ENCODE measurements at regions not wholly inside any gene's neighbourhood (a gene's known extent, or its start where the extent isn't known, plus 50 kb on each side); places are given as distances from the start of the nearest gene placed in this dataset.

DNA sequence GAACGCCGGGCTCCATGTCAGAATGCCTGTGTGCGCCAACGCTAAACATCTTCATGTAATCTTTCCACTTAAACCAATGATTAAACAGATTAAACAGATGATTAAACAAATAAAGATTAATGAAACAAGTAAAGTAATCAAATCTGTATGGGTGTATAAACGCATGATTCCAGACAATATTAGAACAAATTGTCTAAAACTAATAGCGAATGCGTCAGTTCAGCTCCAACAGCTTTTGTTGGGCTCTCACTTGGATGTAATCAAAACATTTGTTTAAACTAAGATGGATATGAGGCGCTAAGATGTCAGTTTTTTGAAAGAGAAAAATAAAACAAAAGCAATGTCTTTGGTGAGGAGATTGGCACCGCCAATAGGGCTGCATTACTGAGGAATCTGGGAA lies 299.1 kb upstream of the TLE3 start:
- in situ Hi-C loops (cut with MboI), result no loop called here
- ChIA-PET CTCF (no interaction called here), SMC1A (ENCODE audit: uncharacterized antibody, unreplicated experiment) (no interaction called here), POLR2A (no interaction called here), RAD21 (ENCODE audit: unreplicated experiment) (no interaction called here)
- TF ChIP-seq SREBF2 (IDR thresholded peaks at IDR 0.05; ENCODE audit: low read length) (no peak), POLR2AphosphoS2 (IDR thresholded peaks at IDR 0.05; ENCODE audit: low read depth, low read length) (no peak)
- TF ChIP-seq, protein P1, sequence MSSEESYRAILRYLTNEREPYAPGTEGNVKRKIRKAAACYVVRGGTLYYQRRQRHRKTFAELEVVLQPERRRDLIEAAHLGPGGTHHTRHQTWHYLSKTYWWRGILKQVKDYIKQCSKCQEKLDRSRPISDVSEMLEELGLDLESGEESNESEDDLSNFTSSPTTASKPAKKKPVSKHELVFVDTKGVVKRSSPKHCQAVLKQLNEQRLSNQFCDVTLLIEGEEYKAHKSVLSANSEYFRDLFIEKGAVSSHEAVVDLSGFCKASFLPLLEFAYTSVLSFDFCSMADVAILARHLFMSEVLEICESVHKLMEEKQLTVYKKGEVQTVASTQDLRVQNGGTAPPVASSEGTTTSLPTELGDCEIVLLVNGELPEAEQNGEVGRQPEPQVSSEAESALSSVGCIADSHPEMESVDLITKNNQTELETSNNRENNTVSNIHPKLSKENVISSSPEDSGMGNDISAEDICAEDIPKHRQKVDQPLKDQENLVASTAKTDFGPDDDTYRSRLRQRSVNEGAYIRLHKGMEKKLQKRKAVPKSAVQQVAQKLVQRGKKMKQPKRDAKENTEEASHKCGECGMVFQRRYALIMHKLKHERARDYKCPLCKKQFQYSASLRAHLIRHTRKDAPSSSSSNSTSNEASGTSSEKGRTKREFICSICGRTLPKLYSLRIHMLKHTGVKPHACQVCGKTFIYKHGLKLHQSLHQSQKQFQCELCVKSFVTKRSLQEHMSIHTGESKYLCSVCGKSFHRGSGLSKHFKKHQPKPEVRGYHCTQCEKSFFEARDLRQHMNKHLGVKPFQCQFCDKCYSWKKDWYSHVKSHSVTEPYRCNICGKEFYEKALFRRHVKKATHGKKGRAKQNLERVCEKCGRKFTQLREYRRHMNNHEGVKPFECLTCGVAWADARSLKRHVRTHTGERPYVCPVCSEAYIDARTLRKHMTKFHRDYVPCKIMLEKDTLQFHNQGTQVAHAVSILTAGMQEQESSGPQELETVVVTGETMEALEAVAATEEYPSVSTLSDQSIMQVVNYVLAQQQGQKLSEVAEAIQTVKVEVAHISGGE (CRISPR knock-in tag; IDR thresholded peaks at IDR 0.05), result no peak
- WGBS (ENCODE audit: insufficient coverage, insufficient replicate concordance, low lambda C conversion rate, missing lambda C conversion rate), result 68% methylated on average over 9 of the region's 9 CpGs
- DNase-seq (ENCODE audit: low read depth, low spot score) (no peak), FAIRE-seq (no peak), ATAC-seq (no peak)
- H3K79me2 ChIP-seq (ENCODE audit: control insufficient read depth, insufficient read depth, low read length), result no peaks in the 10 kb centered on the region
- peaks cover 0 to 3% of the 10 kb centered on the region in 2 experiments; a peak in 1 of 4 replicates for H3K27me3 ChIP-seq (replicated peaks in 1 of 2; ENCODE audit: control insufficient read depth in 2 of 2, insufficient read depth in 2 of 2, low read length in 1 of 2)
- no peak overlapping the region for H3K4me3 ChIP-seq
- BruUV-seq (replicated peaks), result no TSS peak
- no peak overlapping the region for H3K9ac ChIP-seq (ENCODE audit: control insufficient read depth, insufficient read depth, low read length)
- no peaks in the 10 kb centered on the region for H3K4me1 ChIP-seq (ENCODE audit: control insufficient read depth, insufficient read depth, low read length)
- no peaks in the 10 kb centered on the region for H3K36me3 ChIP-seq (ENCODE audit: control insufficient read depth in 2 of 2, insufficient read depth in 2 of 2, low read length in 1 of 2)
- intact Hi-C loops (cut with micrococcal nuclease; ENCODE audit: unreplicated experiment), result no loop called here
- no peaks in the 10 kb centered on the region for H4K20me1 ChIP-seq (ENCODE audit: control insufficient read depth, insufficient read depth)
- no peak overlapping the region for H2AFZ ChIP-seq (ENCODE audit: control insufficient read depth, low read depth, low read length)
- no peak overlapping the region for H3K4me2 ChIP-seq (ENCODE audit: control insufficient read depth, insufficient read depth)
- no peaks in the 10 kb centered on the region for H3K9me3 ChIP-seq (replicated peaks; ENCODE audit: control insufficient read depth, insufficient read depth, low read length)
- no peak overlapping the region for H3K27ac ChIP-seq (ENCODE audit: control insufficient read depth, insufficient read depth)

- intact Hi-C loops (cut with micrococcal nuclease; ENCODE audit: unreplicated experiment) (no loop called here), in situ Hi-C loops (cut with MboI) (no loop called here)
- no peak overlapping the region for H3K27ac ChIP-seq (ENCODE audit: control insufficient read depth, insufficient read depth)
- no peak for ATAC-seq
- H3K9me3 ChIP-seq (replicated peaks; ENCODE audit: control insufficient read depth, insufficient read depth, low read length), result no peaks in the 10 kb centered on the region
- ChIA-PET CTCF (no interaction called here), RAD21 (ENCODE audit: unreplicated experiment) (no interaction called here), SMC1A (ENCODE audit: uncharacterized antibody, unreplicated experiment) (no interaction called here), POLR2A (no interaction called here)
- 55% methylated on average over 11 of the region's 11 CpGs for WGBS (ENCODE audit: insufficient coverage, insufficient replicate concordance, low lambda C conversion rate, missing lambda C conversion rate)
- TF ChIP-seq NFIC (IDR thresholded peaks at IDR 0.05; ENCODE audit: low read depth, low read length), result no peak
- TF ChIP-seq MXI1 (IDR thresholded peaks at IDR 0.05; ENCODE audit: low read depth, low read length), result no peak
- no TSS peak for BruUV-seq (replicated peaks)
- H2AFZ ChIP-seq (ENCODE audit: control insufficient read depth, low read depth, low read length), result no peak overlapping the region
- H3K79me2 ChIP-seq (ENCODE audit: control insufficient read depth, insufficient read depth, low read length), result no peaks in the 10 kb centered on the region
- no peaks in the 10 kb centered on the region; a peak in 1 of 4 replicates for H3K27me3 ChIP-seq (replicated peaks in 1 of 2; ENCODE audit: control insufficient read depth in 2 of 2, insufficient read depth in 2 of 2, low read length in 1 of 2)
- H3K4me2 ChIP-seq (ENCODE audit: control insufficient read depth, insufficient read depth), result no peak overlapping the region
- no peak overlapping the region for H3K4me3 ChIP-seq
- H4K20me1 ChIP-seq (ENCODE audit: control insufficient read depth, insufficient read depth), result no peaks in the 10 kb centered on the region
- no peaks in the 10 kb centered on the region for H3K36me3 ChIP-seq (ENCODE audit: control insufficient read depth in 2 of 2, insufficient read depth in 2 of 2, low read length in 1 of 2)
- no peak overlapping the region for H3K9ac ChIP-seq (ENCODE audit: control insufficient read depth, insufficient read depth, low read length)
- DNase-seq (ENCODE audit: low read depth, low spot score), result no peak
- no peaks in the 10 kb centered on the region for H3K4me1 ChIP-seq (ENCODE audit: control insufficient read depth, insufficient read depth, low read length)
- no peak for FAIRE-seq
Observed at GRCh38 chr15:70395164-70395563, 297.4 kb upstream of the TLE3 start.
